HG02852 (cell line): ENCODE measurements at regions not wholly inside any gene's neighbourhood (a gene's known extent, or its start where the extent isn't known, plus 50 kb on each side); places are given as distances from the start of the nearest gene placed in this dataset.
"Not testable (repeated sequence)": the region's sequence is repeated elsewhere in the genome, so short reads cannot be mapped to it uniquely, and the experiment has no call there.

ENCODE experiments used
- ATAC-seq: cut with Tn5 transposase; IDR thresholded peaks from one replicate; pipeline ENCODE4 v1.9.1; 2021; ENCODE audit warnings: mild to moderate bottlenecking, moderate library complexity; ENCODE audit not compliant: unreplicated experiment

GRCh38 chr7:79965946-79966345, 168.7 kb upstream of the GNAI1 start:
- no peak for ATAC-seq

GRCh38 chr7:79964463-79964862, 170.2 kb upstream of the GNAI1 start:
- no peak for ATAC-seq

- ATAC-seq: no peak
Observed at GRCh38 chr7:79953130-79953529, 181.5 kb upstream of the GNAI1 start.

GRCh38 chr7:79952399-79952798, 182.2 kb upstream of the GNAI1 start:
- ATAC-seq: no peak

- ATAC-seq: no peak
Observed at GRCh38 chr7:79951415-79951814, 183.2 kb upstream of the GNAI1 start.

- ATAC-seq: no peak
Observed at GRCh38 chr7:79949778-79950177, 184.9 kb upstream of the GNAI1 start.

GRCh38 chr7:79936281-79936983, 198.2 kb upstream of the GNAI1 start:
- ATAC-seq: no peak

- ATAC-seq: no peak
Observed at GRCh38 chr7:79934727-79935126, 199.9 kb upstream of the GNAI1 start.

- ATAC-seq: no peak
Observed at GRCh38 chr7:79933144-79933543, 201.5 kb upstream of the GNAI1 start.

GRCh38 chr7:79930604-79931003, 204.0 kb upstream of the GNAI1 start:
- no peak for ATAC-seq

- no peak for ATAC-seq
Observed at GRCh38 chr7:79927116-79927515, 207.5 kb upstream of the GNAI1 start.

- no peak for ATAC-seq
Observed at GRCh38 chr7:79923953-79924352, 210.7 kb upstream of the GNAI1 start.

- ATAC-seq: no peak
Observed at GRCh38 chr7:79922894-79923293, 211.7 kb upstream of the GNAI1 start.

GRCh38 chr7:79921976-79922375, 212.7 kb upstream of the GNAI1 start:
- ATAC-seq: no peak

- ATAC-seq: not testable (repeated sequence)
Observed at GRCh38 chr7:79918632-79919031, 216.0 kb upstream of the GNAI1 start.

- not testable (repeated sequence) for ATAC-seq
Observed at GRCh38 chr7:79915346-79915745, 219.3 kb upstream of the GNAI1 start.

- no peak for ATAC-seq
Observed at GRCh38 chr7:79912213-79912633, 222.4 kb upstream of the GNAI1 start.

- no peak for ATAC-seq
Observed at GRCh38 chr7:79911420-79911819, 223.2 kb upstream of the GNAI1 start.

- no peak for ATAC-seq
Observed at GRCh38 chr7:79909176-79909575, 225.5 kb upstream of the GNAI1 start.

GRCh38 chr7:79897166-79897565, 237.5 kb upstream of the GNAI1 start:
- no peak for ATAC-seq

- no peak for ATAC-seq
Observed at GRCh38 chr7:79893991-79894390, 240.6 kb upstream of the GNAI1 start.

- ATAC-seq: no peak
Observed at GRCh38 chr7:79882922-79883321, 251.7 kb upstream of the GNAI1 start.

- ATAC-seq: no peak
Observed at GRCh38 chr7:79880312-79880711, 254.3 kb upstream of the GNAI1 start.
